GM12878 (cell line): ENCODE measurements at regions not wholly inside any gene's neighbourhood (a gene's known extent, or its start where the extent isn't known, plus 50 kb on each side); places are given as distances from the start of the nearest gene placed in this dataset.

Experiments used
- ATAC-seq: fragments of 200-7000 bp; cut with Tn5 transposase; 3 replicates; pipeline ENCODE4 v1.9.1; 2020; ENCODE audit warnings: mild to moderate bottlenecking, moderate library complexity
- BruUV-seq: library from RNA; stranded (reverse); fragments of 400-500 nt; replicated peaks from 2 replicates; lab custom pipeline; 2021; lab: Mats Ljungman, UMichigan
- CTCF ChIA-PET: fragments of 300-600 bp; sonication (Branson Sonifier 250); formaldehyde crosslinking; extraction: SDS; loops from one replicate; lab custom pipeline; 2021; ENCODE audit warnings: inconsistent platforms; lab: Yijun Ruan, JAX
- POLR2A ChIA-PET: fragments of 350-600 bp; formaldehyde crosslinking; extraction: SDS; loops from one replicate; lab custom pipeline; 2021; ENCODE audit warnings: inconsistent platforms; lab: Charles Lee
- RAD21 ChIA-PET: fragments of 300-600 bp; sonication (Branson Sonifier 250); formaldehyde crosslinking; loops from one replicate; lab custom pipeline; 2023; ENCODE audit warnings: antibody characterized with exemption; ENCODE audit not compliant: unreplicated experiment; lab: Charles Lee
- SMC1A ChIA-PET: fragments of 300-600 bp; sonication (Branson Sonifier 250); formaldehyde crosslinking; loops from one replicate; lab custom pipeline; 2023; ENCODE audit not compliant: unreplicated experiment, uncharacterized antibody; lab: Charles Lee
- DNase-seq: peaks from one replicate; pipeline ENCODE4 v3.0.0-alpha.2; 2011; ENCODE audit warnings: low read depth, low spot score
- FAIRE-seq: peaks from 3 replicates; lab custom pipeline; 2011; peaks lifted over from hg19 to GRCh38; lab: Jason Lieb, UNC
- H2AFZ ChIP-seq: 2 replicates; pipeline ENCODE4 v1.6.0; 2011; ENCODE audit warnings: low read depth, low read length, control low read depth; ENCODE audit not compliant: control insufficient read depth
- H3K27ac ChIP-seq: 2 replicates; pipeline ENCODE4 v1.5.1; 2011; ENCODE audit warnings: control low read depth; ENCODE audit not compliant: control insufficient read depth, insufficient read depth
- H3K27me3 ChIP-seq, 2 experiments: replicated peaks in 1 of 2; 2 replicates each; pipeline versions ENCODE4 v1.6.0 to v1.6.1; 2011; ENCODE audit warnings: low read length in 1 of 2; ENCODE audit not compliant: control insufficient read depth in 2 of 2, insufficient read depth in 2 of 2
- H3K36me3 ChIP-seq, 2 experiments: 2 replicates each; pipeline ENCODE4 v1.5.1; 2011; ENCODE audit warnings: low read length in 1 of 2; ENCODE audit not compliant: control insufficient read depth in 2 of 2, insufficient read depth in 2 of 2
- H3K4me1 ChIP-seq: 2 replicates; pipeline ENCODE4 v1.6.1; 2011; ENCODE audit warnings: mild to moderate bottlenecking, low read length, moderate library complexity, mixed read lengths; ENCODE audit not compliant: control insufficient read depth, insufficient read depth
- H3K4me2 ChIP-seq: 2 replicates; pipeline ENCODE4 v1.6.0; 2011; ENCODE audit warnings: control low read depth; ENCODE audit not compliant: control insufficient read depth, insufficient read depth
- H3K4me3 ChIP-seq: fragments of 200-600 bp; sonication (generic); 2 replicates; pipeline ENCODE4 v1.5.1; 2016
- H3K79me2 ChIP-seq: 2 replicates; pipeline ENCODE4 v1.6.0; 2011; ENCODE audit warnings: low read length; ENCODE audit not compliant: control insufficient read depth, insufficient read depth
- H3K9ac ChIP-seq: 2 replicates; pipeline ENCODE4 v1.8.0; 2011; ENCODE audit warnings: low read length, control low read depth, mixed read lengths; ENCODE audit not compliant: control insufficient read depth, insufficient read depth
- H3K9me3 ChIP-seq: replicated peaks from 3 replicates; pipeline ENCODE4 v1.5.1; 2011; ENCODE audit warnings: mild to moderate bottlenecking, low read length; ENCODE audit not compliant: control insufficient read depth, insufficient read depth
- H4K20me1 ChIP-seq: 2 replicates; pipeline ENCODE4 v1.6.0; 2011; ENCODE audit not compliant: control insufficient read depth, insufficient read depth
- CHD4 ChIP-seq: fragments of 200-600 bp; sonication (generic); IDR thresholded peaks from 2 replicates; pipeline ENCODE4 v1.6.1; 2016; ENCODE audit warnings: mild to moderate bottlenecking
- EGR1 ChIP-seq, 2 experiments: IDR thresholded peaks; 1 replicate in 1 of 2; 2 replicates in 1 of 2; pipeline ENCODE4 v1.6.1; 2011 to 2012; ENCODE audit warnings: low read depth in 2 of 2, low read length in 2 of 2, borderline replicate concordance in 1 of 2, mild to moderate bottlenecking in 1 of 2, moderate library complexity in 1 of 2
- MEF2B ChIP-seq: fragments of 450-650 bp; IDR thresholded peaks from 2 replicates; pipeline ENCODE4 v1.6.1; 2018; ENCODE audit warnings: mild to moderate bottlenecking, moderate library complexity; ENCODE audit not compliant: partially characterized antibody, poor library complexity, severe bottlenecking
- RUNX3 ChIP-seq: IDR thresholded peaks from 2 replicates; pipeline ENCODE4 v1.6.1; 2012; ENCODE audit warnings: low read length, inconsistent platforms
- ZZZ3 ChIP-seq: IDR thresholded peaks from 2 replicates; pipeline ENCODE4 v1.6.1; 2011; ENCODE audit warnings: low read depth; ENCODE audit not compliant: control insufficient read depth, insufficient read length
- WGBS: methylation state at CpG from one replicate; pipeline ENCODE4 v1.1.6; 2016; ENCODE audit warnings: low lambda C conversion rate; ENCODE audit not compliant: insufficient replicate concordance, insufficient coverage; ENCODE audit errors: missing lambda C conversion rate; 5-methylcytosine and 5-hydroxymethylcytosine counted together
- in situ Hi-C: fragments of 300-500 bp; cut with MboI; formaldehyde crosslinking; loops from 9 replicates; pipeline ENCODE4 v1.14.3; 2018; ENCODE audit warnings: mixed read lengths
- intact Hi-C: fragments of 100-400 bp; cut with micrococcal nuclease; formaldehyde crosslinking; loops from one replicate; pipeline ENCODE4 v1.14.2; 2022; ENCODE audit not compliant: unreplicated experiment

- Histone ChIP-seq H3K36me3 (no peaks in the 10 kb centered on the region), H3K4me1 (no peaks in the 10 kb centered on the region), H3K9ac (no peak overlapping the region), H3K4me2 (no peak overlapping the region), H3K9me3 (peaks cover 4% of the 10 kb centered on the region; the same call in 2 of the 3 replicates), H3K27ac (no peak overlapping the region), H3K79me2 (no peaks in the 10 kb centered on the region), H3K27me3 (no peaks in the 10 kb centered on the region), H3K4me3 (no peak overlapping the region), H2AFZ (no peak overlapping the region), H4K20me1 (no peaks in the 10 kb centered on the region)
- in situ Hi-C loops (no loop called here), intact Hi-C loops (no loop called here)
- ATAC-seq = peak; percentile 41; the same call in 2 of the 3 replicates
- 55% methylated on average over 2 of the region's 2 CpGs for WGBS
- no peak for DNase-seq
- RAD21 ChIA-PET = no interaction called here
- SMC1A ChIA-PET = interaction anchor here (1.5 kb wide), 1 partner anchor 103 kb away, joined by 3 read pairs; no protein-coding TSS in a partner anchor
- TF ChIP-seq ZZZ3 (no peak), RUNX3 (peak; percentile 19; the same call in 1 of the 2 replicates), EGR1 (IDR thresholded peaks at IDR 0.05; ENCODE audit: borderline replicate concordance in 1 of 2, low read depth in 2 of 2, low read length in 2 of 2) (peak in 1 of 2 experiments; percentile 58; a peak in 1 of 3 replicates), MEF2B (peak; percentile 83), CHD4 (no peak)
- FAIRE-seq = no peak
- BruUV-seq = no TSS peak
- POLR2A ChIA-PET = no interaction called here
- CTCF ChIA-PET = interaction anchor here (1.2 kb wide), 1 partner anchor 521 kb away, joined by 3 read pairs; no protein-coding TSS in a partner anchor
Measured at GRCh38 chr2:138432971-138433370, 68.6 kb upstream of the SPOPL start.
